Neural cell (in vitro differentiated cells): ENCODE measurements at regions not wholly inside any gene's neighbourhood (a gene's known extent, or its start where the extent isn't known, plus 50 kb on each side); places are given as distances from the start of the nearest gene placed in this dataset.

Experiments
- H2AFZ ChIP-seq: fragments of 200-600, 300-800 bp; sonication (generic), shearing (Covaris generic); 2 replicates; pipeline ENCODE4 v1.6.0; 2014; ENCODE audit warnings: low read depth, mild to moderate bottlenecking, antibody characterized with exemption, low read length, moderate library complexity
- H3F3A ChIP-seq: fragments of 200-600 bp; shearing (Covaris generic); 2 replicates; pipeline ENCODE4 v1.6.1; 2016; ENCODE audit warnings: mild to moderate bottlenecking, moderate library complexity, mixed read lengths, antibody characterized with exemption, low read length; ENCODE audit not compliant: insufficient read depth, poor library complexity, severe bottlenecking
- H3K27ac ChIP-seq: fragments of 200-600, 300-800 bp; sonication (generic), shearing (Covaris generic); 2 replicates; pipeline ENCODE4 v1.5.1; 2014; ENCODE audit warnings: mild to moderate bottlenecking, low read length, moderate library complexity
- H3K27me3 ChIP-seq: fragments of 300-800, 200-600 bp; sonication (generic), shearing (Covaris generic); 2 replicates; pipeline ENCODE4 v1.6.0; 2014; ENCODE audit warnings: mild to moderate bottlenecking, low read depth, low read length, moderate library complexity; ENCODE audit not compliant: insufficient read depth
- H3K36me3 ChIP-seq: fragments of 300-800, 200-600 bp; sonication (generic), shearing (Covaris generic); 2 replicates; pipeline ENCODE4 v1.5.1; 2014; ENCODE audit warnings: mild to moderate bottlenecking, antibody characterized with exemption, low read length, moderate library complexity; ENCODE audit not compliant: insufficient read depth
- H3K4me2 ChIP-seq: fragments of 300-800, 200-600 bp; sonication (generic), shearing (Covaris generic); 2 replicates; pipeline ENCODE4 v1.6.0; 2014; ENCODE audit warnings: mild to moderate bottlenecking, low read length
- H3K4me3 ChIP-seq: fragments of 300-800, 200-600 bp; sonication (generic), shearing (Covaris generic); 2 replicates; pipeline ENCODE4 v1.5.1; 2014; ENCODE audit warnings: mild to moderate bottlenecking, low read length, moderate library complexity
- H3K79me2 ChIP-seq: fragments of 200-600 bp; shearing (Covaris generic); replicated peaks from 2 replicates; pipeline ENCODE4 v1.6.0; 2014; ENCODE audit warnings: mild to moderate bottlenecking, low read length, moderate library complexity; ENCODE audit not compliant: insufficient read depth
- H3K9ac ChIP-seq: fragments of 300-800, 200-600 bp; sonication (generic), shearing (Covaris generic); 2 replicates; pipeline ENCODE4 v1.6.1; 2016; ENCODE audit warnings: mild to moderate bottlenecking, low read length, mixed read lengths
- H3K9me2 ChIP-seq: fragments of 200-600 bp; shearing (Covaris generic); 2 replicates; pipeline ENCODE4 v1.6.1; 2016; ENCODE audit warnings: mild to moderate bottlenecking, low read length, mixed read lengths; ENCODE audit not compliant: insufficient read depth
- H3K9me3 ChIP-seq: fragments of 200-600, 300-800 bp; sonication (generic), shearing (Covaris generic); 2 replicates; pipeline ENCODE4 v1.6.1; 2016; ENCODE audit warnings: mild to moderate bottlenecking, mixed run types, low read length, moderate library complexity, mixed read lengths
- H4K20me1 ChIP-seq: fragments of 200-600 bp; shearing (Covaris generic); 2 replicates; pipeline ENCODE4 v1.6.1; 2016; ENCODE audit warnings: mild to moderate bottlenecking, mixed run types; ENCODE audit not compliant: insufficient read depth
- EP300 ChIP-seq: fragments of 450-650 bp; conservative IDR thresholded peaks from 2 replicates; pipeline ENCODE4 v1.6.1; 2014; ENCODE audit warnings: antibody characterized with exemption, mild to moderate bottlenecking, moderate library complexity; ENCODE audit not compliant: poor library complexity, severe bottlenecking
- EZH2 ChIP-seq: fragments of 200-600, 300-800 bp; shearing (Covaris generic), sonication (generic); IDR thresholded peaks from 2 replicates; pipeline ENCODE4 v1.6.1; 2014; ENCODE audit warnings: antibody characterized with exemption, low read length, borderline replicate concordance, mild to moderate bottlenecking; ENCODE audit not compliant: insufficient read depth, poor library complexity, severe bottlenecking
- MXI1 ChIP-seq: fragments of 450-650 bp; conservative IDR thresholded peaks from 2 replicates; pipeline ENCODE4 v1.6.1; 2014; ENCODE audit warnings: antibody characterized with exemption, mild to moderate bottlenecking; ENCODE audit not compliant: poor library complexity, severe bottlenecking
- POLR2AphosphoS5 ChIP-seq: IDR thresholded peaks from 2 replicates; pipeline ENCODE4 v1.6.1; 2012
- RAD21 ChIP-seq: fragments of 450-650 bp; conservative IDR thresholded peaks from 2 replicates; pipeline ENCODE4 v1.6.1; 2014; ENCODE audit warnings: antibody characterized with exemption, mild to moderate bottlenecking, moderate library complexity
- SMC3 ChIP-seq: fragments of 450-650 bp; conservative IDR thresholded peaks from 2 replicates; pipeline ENCODE4 v1.6.1; 2014; ENCODE audit warnings: antibody characterized with exemption, mild to moderate bottlenecking, moderate library complexity; ENCODE audit not compliant: poor library complexity
- TAF1 ChIP-seq: IDR thresholded peaks from 2 replicates; pipeline ENCODE4 v1.6.1; 2012; ENCODE audit warnings: low read depth
- TF ChIP-seq, protein P1 (sequence below): fragments of 450-650 bp; IDR thresholded peaks from 2 replicates; pipeline ENCODE4 v1.5.1; 2014; ENCODE audit warnings: antibody characterized with exemption, mild to moderate bottlenecking, moderate library complexity; ENCODE audit not compliant: poor library complexity, severe bottlenecking
- TF ChIP-seq, protein P2 (sequence below): IDR thresholded peaks from 2 replicates; pipeline ENCODE4 v1.6.1; 2012; ENCODE audit warnings: borderline replicate concordance

DNA sequence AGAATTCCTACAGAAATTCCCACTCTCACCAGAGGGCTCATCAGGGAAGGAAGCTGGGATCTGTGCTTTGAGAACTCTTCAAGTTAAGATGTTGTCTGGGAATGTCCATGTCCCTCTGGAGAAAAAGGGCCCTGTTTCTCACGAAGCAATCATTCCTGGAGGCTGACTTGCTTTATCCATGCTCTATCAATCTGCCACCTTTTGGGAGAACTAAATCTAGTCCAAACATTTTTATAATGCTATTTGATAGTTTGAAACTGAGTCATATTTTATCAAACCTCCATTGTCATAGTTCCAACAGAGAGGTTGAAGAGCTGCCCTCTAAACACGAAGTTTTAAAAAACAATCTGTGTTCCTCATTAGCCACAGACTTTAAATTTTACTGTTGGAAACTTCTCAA is 219.2 kb downstream of the MTX2 start:
- H2AFZ ChIP-seq = no peak overlapping the region
- H3K9ac ChIP-seq = no peak overlapping the region
- TF ChIP-seq MXI1 = no peak
- TF ChIP-seq, protein P1, sequence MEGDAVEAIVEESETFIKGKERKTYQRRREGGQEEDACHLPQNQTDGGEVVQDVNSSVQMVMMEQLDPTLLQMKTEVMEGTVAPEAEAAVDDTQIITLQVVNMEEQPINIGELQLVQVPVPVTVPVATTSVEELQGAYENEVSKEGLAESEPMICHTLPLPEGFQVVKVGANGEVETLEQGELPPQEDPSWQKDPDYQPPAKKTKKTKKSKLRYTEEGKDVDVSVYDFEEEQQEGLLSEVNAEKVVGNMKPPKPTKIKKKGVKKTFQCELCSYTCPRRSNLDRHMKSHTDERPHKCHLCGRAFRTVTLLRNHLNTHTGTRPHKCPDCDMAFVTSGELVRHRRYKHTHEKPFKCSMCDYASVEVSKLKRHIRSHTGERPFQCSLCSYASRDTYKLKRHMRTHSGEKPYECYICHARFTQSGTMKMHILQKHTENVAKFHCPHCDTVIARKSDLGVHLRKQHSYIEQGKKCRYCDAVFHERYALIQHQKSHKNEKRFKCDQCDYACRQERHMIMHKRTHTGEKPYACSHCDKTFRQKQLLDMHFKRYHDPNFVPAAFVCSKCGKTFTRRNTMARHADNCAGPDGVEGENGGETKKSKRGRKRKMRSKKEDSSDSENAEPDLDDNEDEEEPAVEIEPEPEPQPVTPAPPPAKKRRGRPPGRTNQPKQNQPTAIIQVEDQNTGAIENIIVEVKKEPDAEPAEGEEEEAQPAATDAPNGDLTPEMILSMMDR = no peak
- no peak for TF ChIP-seq TAF1
- no peak for TF ChIP-seq RAD21
- no peak for TF ChIP-seq SMC3
- TF ChIP-seq EZH2 = no peak
- TF ChIP-seq POLR2AphosphoS5 = no peak
- no peak for TF ChIP-seq EP300
- TF ChIP-seq, protein P2, sequence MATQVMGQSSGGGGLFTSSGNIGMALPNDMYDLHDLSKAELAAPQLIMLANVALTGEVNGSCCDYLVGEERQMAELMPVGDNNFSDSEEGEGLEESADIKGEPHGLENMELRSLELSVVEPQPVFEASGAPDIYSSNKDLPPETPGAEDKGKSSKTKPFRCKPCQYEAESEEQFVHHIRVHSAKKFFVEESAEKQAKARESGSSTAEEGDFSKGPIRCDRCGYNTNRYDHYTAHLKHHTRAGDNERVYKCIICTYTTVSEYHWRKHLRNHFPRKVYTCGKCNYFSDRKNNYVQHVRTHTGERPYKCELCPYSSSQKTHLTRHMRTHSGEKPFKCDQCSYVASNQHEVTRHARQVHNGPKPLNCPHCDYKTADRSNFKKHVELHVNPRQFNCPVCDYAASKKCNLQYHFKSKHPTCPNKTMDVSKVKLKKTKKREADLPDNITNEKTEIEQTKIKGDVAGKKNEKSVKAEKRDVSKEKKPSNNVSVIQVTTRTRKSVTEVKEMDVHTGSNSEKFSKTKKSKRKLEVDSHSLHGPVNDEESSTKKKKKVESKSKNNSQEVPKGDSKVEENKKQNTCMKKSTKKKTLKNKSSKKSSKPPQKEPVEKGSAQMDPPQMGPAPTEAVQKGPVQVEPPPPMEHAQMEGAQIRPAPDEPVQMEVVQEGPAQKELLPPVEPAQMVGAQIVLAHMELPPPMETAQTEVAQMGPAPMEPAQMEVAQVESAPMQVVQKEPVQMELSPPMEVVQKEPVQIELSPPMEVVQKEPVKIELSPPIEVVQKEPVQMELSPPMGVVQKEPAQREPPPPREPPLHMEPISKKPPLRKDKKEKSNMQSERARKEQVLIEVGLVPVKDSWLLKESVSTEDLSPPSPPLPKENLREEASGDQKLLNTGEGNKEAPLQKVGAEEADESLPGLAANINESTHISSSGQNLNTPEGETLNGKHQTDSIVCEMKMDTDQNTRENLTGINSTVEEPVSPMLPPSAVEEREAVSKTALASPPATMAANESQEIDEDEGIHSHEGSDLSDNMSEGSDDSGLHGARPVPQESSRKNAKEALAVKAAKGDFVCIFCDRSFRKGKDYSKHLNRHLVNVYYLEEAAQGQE = no peak
- no peaks in the 10 kb centered on the region for H3K79me2 ChIP-seq
- no peaks in the 10 kb centered on the region for H3K36me3 ChIP-seq
- no peak overlapping the region for H3K4me3 ChIP-seq
- H4K20me1 ChIP-seq = no peaks in the 10 kb centered on the region
- H3K9me2 ChIP-seq = no peaks in the 10 kb centered on the region
- no peaks in the 10 kb centered on the region for H3F3A ChIP-seq
- H3K9me3 ChIP-seq = no peaks in the 10 kb centered on the region
- no peak overlapping the region for H3K27ac ChIP-seq
- H3K4me2 ChIP-seq = no peak overlapping the region
- no peaks in the 10 kb centered on the region for H3K27me3 ChIP-seq

GRCh38 chr2:176490061-176490861 is 221.0 kb downstream of the MTX2 start:
- no peak overlapping the region for H2AFZ ChIP-seq
- no peaks in the 10 kb centered on the region for H3K9me3 ChIP-seq
- H3K36me3 ChIP-seq = no peaks in the 10 kb centered on the region
- no peaks in the 10 kb centered on the region for H4K20me1 ChIP-seq
- no peaks in the 10 kb centered on the region for H3F3A ChIP-seq
- no peak overlapping the region for H3K27ac ChIP-seq
- no peak overlapping the region for H3K9ac ChIP-seq
- TF ChIP-seq, protein P2 = no peak
- no peak for TF ChIP-seq EP300
- no peak for TF ChIP-seq POLR2AphosphoS5
- TF ChIP-seq, protein P1 = no peak
- no peak for TF ChIP-seq EZH2
- TF ChIP-seq MXI1 = no peak
- TF ChIP-seq SMC3 = no peak
- no peak for TF ChIP-seq RAD21
- no peak for TF ChIP-seq TAF1
- H3K4me2 ChIP-seq = no peak overlapping the region
- H3K27me3 ChIP-seq = no peaks in the 10 kb centered on the region
- no peaks in the 10 kb centered on the region for H3K79me2 ChIP-seq
- H3K9me2 ChIP-seq = no peaks in the 10 kb centered on the region
- H3K4me3 ChIP-seq = no peak overlapping the region
